IMR-90 (cell line): ENCODE measurements at regions not wholly inside any gene's neighbourhood (a gene's known extent, or its start where the extent isn't known, plus 50 kb on each side); places are given as distances from the start of the nearest gene placed in this dataset.

Experiments
- ATAC-seq: fragments of 200-7000 bp; cut with Tn5 transposase; 2 replicates; pipeline ENCODE4 v1.9.1; 2020; ENCODE audit warnings: low read depth, mild to moderate bottlenecking, moderate library complexity
- BruUV-seq: library from RNA; stranded (reverse); fragments of 400-500 nt; replicated peaks from 2 replicates; lab custom pipeline; 2021; lab: Mats Ljungman, UMichigan
- CTCF ChIA-PET: fragments of 300-600 bp; formaldehyde crosslinking; extraction: SDS; loops from one replicate; lab custom pipeline; 2021; ENCODE audit warnings: antibody characterized with exemption; lab: Yijun Ruan, JAX
- POLR2A ChIA-PET: fragments of 300-600 bp; sonication (Branson Sonifier 250); formaldehyde crosslinking; loops from one replicate; lab custom pipeline; 2022; ENCODE audit warnings: antibody characterized with exemption; ENCODE audit not compliant: unreplicated experiment; lab: Charles Lee
- DNase-seq: peaks from one replicate; pipeline ENCODE4 v3.0.0; 2013
- H2AFZ ChIP-seq: replicated peaks from 2 replicates; pipeline ENCODE3; 2013; ENCODE audit warnings: low read length, mild to moderate bottlenecking; ENCODE audit not compliant: poor library complexity
- H2AK5ac ChIP-seq: 2 replicates; pipeline ENCODE4 v1.6.1; 2013; ENCODE audit warnings: low read depth, low read length, inconsistent platforms
- H2AK9ac ChIP-seq: replicated peaks from 2 replicates; pipeline ENCODE3; 2013; ENCODE audit warnings: mild to moderate bottlenecking, low read depth, low read length, moderate library complexity; ENCODE audit not compliant: poor library complexity
- H2BK120ac ChIP-seq: 2 replicates; pipeline ENCODE4 v1.6.1; 2013; ENCODE audit warnings: low read depth, low read length, inconsistent platforms
- H2BK15ac ChIP-seq: 3 replicates; pipeline ENCODE4 v1.6.1; 2013; ENCODE audit warnings: low read depth, low read length, inconsistent platforms
- H2BK20ac ChIP-seq: 2 replicates; pipeline ENCODE4 v1.6.1; 2013; ENCODE audit warnings: low read depth, mild to moderate bottlenecking, inconsistent platforms, low read length, moderate library complexity
- H2BK5ac ChIP-seq: 2 replicates; pipeline ENCODE4 v1.6.1; 2013; ENCODE audit warnings: mild to moderate bottlenecking, low read depth, low read length, inconsistent platforms; ENCODE audit not compliant: poor library complexity, severe bottlenecking
- H3K14ac ChIP-seq: replicated peaks from 2 replicates; pipeline ENCODE4 v1.6.1; 2013; ENCODE audit warnings: low read depth, low read length, inconsistent platforms
- H3K18ac ChIP-seq: 2 replicates; pipeline ENCODE4 v1.6.1; 2013; ENCODE audit warnings: low read depth, low read length, control low read depth
- H3K23ac ChIP-seq: 2 replicates; pipeline ENCODE4 v1.6.1; 2013; ENCODE audit warnings: low read depth, low read length, inconsistent platforms
- H3K27ac ChIP-seq: 2 replicates; pipeline ENCODE4 v1.5.1; 2013; ENCODE audit warnings: mild to moderate bottlenecking, control low read depth, low read length; ENCODE audit not compliant: insufficient read depth
- H3K27me3 ChIP-seq: 2 replicates; pipeline ENCODE4 v1.6.1; 2013; ENCODE audit warnings: low read length; ENCODE audit not compliant: control insufficient read depth, insufficient read depth
- H3K36me3 ChIP-seq: 2 replicates; pipeline ENCODE4 v1.6.1; 2013; ENCODE audit warnings: low read length, mixed read lengths; ENCODE audit not compliant: control insufficient read depth, insufficient read depth
- H3K4ac ChIP-seq: 2 replicates; pipeline ENCODE4 v1.6.1; 2013; ENCODE audit warnings: low read depth, low read length, inconsistent platforms
- H3K4me1 ChIP-seq: 2 replicates; pipeline ENCODE4 v1.6.1; 2013; ENCODE audit warnings: low read length, mixed read lengths; ENCODE audit not compliant: control insufficient read depth, insufficient read depth
- H3K4me2 ChIP-seq: 2 replicates; pipeline ENCODE4 v1.6.1; 2013; ENCODE audit warnings: low read depth, mild to moderate bottlenecking, control low read depth, low read length, moderate library complexity
- H3K4me3 ChIP-seq: 2 replicates; pipeline ENCODE4 v1.5.1; 2013; ENCODE audit warnings: low read depth, mild to moderate bottlenecking, control low read depth, low read length, moderate library complexity; ENCODE audit not compliant: insufficient read depth
- H3K56ac ChIP-seq: 2 replicates; pipeline ENCODE4 v1.6.1; 2013; ENCODE audit warnings: low read length, inconsistent platforms; ENCODE audit not compliant: insufficient read depth; ENCODE audit errors: extremely low read depth
- H3K79me1 ChIP-seq, 2 experiments: 2 replicates each; pipeline ENCODE4 v1.6.1; 2013; ENCODE audit warnings: low read length in 2 of 2, inconsistent platforms in 1 of 2, low read depth in 1 of 2
- H3K9ac ChIP-seq: 2 replicates; pipeline ENCODE4 v1.6.1; 2013; ENCODE audit warnings: low read depth, low read length, control low read depth
- H3K9me1 ChIP-seq: 2 replicates; pipeline ENCODE4 v1.6.1; 2013; ENCODE audit warnings: low read length, inconsistent platforms; ENCODE audit not compliant: insufficient read depth
- H3K9me3 ChIP-seq: 2 replicates; pipeline ENCODE4 v1.6.1; 2013; ENCODE audit warnings: low read length; ENCODE audit not compliant: control insufficient read depth, insufficient read depth
- H4K20me1 ChIP-seq: 2 replicates; pipeline ENCODE4 v1.6.1; 2013; ENCODE audit warnings: low read length, inconsistent platforms; ENCODE audit not compliant: insufficient read depth
- H4K5ac ChIP-seq: 2 replicates; pipeline ENCODE4 v1.6.1; 2013; ENCODE audit warnings: mild to moderate bottlenecking, low read depth, low read length, control low read depth
- H4K8ac ChIP-seq, 2 experiments: 2 replicates each; pipeline ENCODE4 v1.6.1; 2013; ENCODE audit warnings: low read depth in 2 of 2, low read length in 2 of 2, control low read depth in 1 of 2, inconsistent platforms in 1 of 2
- H4K91ac ChIP-seq: 2 replicates; pipeline ENCODE4 v1.6.1; 2013; ENCODE audit warnings: low read depth, low read length, inconsistent platforms; ENCODE audit not compliant: insufficient read depth
- BHLHE40 ChIP-seq: fragments of 150-350 bp; IDR thresholded peaks from 2 replicates; pipeline ENCODE4 v1.6.1; 2016; ENCODE audit warnings: mild to moderate bottlenecking, low read depth, low read length
- CEBPB ChIP-seq: IDR thresholded peaks from 2 replicates; pipeline ENCODE4 v1.6.1; 2012; ENCODE audit warnings: low read depth, low read length, improper control_type of control experiment
- CHD1 ChIP-seq: IDR thresholded peaks from 2 replicates; pipeline ENCODE4 v1.6.1; 2012; ENCODE audit warnings: low read depth, low read length, improper control_type of control experiment
- CTCF ChIP-seq: conservative IDR thresholded peaks from 2 replicates; pipeline ENCODE4 v1.5.1; 2012; ENCODE audit warnings: mild to moderate bottlenecking, low read depth, low read length, improper control_type of control experiment
- ELK1 ChIP-seq: fragments of 150-350 bp; IDR thresholded peaks from 2 replicates; pipeline ENCODE4 v1.6.1; 2016; ENCODE audit warnings: low read depth, mild to moderate bottlenecking, low read length, moderate library complexity, borderline replicate concordance
- FOS ChIP-seq: fragments of 150-350 bp; IDR thresholded peaks from 2 replicates; pipeline ENCODE4 v1.6.1; 2016; ENCODE audit warnings: low read depth, low read length
- MAFK ChIP-seq: IDR thresholded peaks from 2 replicates; pipeline ENCODE4 v1.6.1; 2012; ENCODE audit warnings: low read depth, low read length, improper control_type of control experiment
- MAZ ChIP-seq: IDR thresholded peaks from 2 replicates; pipeline ENCODE4 v1.6.1; 2012; ENCODE audit warnings: low read depth, mild to moderate bottlenecking, low read length, improper control_type of control experiment, moderate library complexity, borderline replicate concordance
- MXI1 ChIP-seq: IDR thresholded peaks from 2 replicates; pipeline ENCODE4 v1.6.1; 2012; ENCODE audit warnings: low read depth, mild to moderate bottlenecking, low read length, moderate library complexity, borderline replicate concordance
- POLR2A ChIP-seq: IDR thresholded peaks from 2 replicates; pipeline ENCODE4 v1.6.1; 2012; ENCODE audit warnings: mild to moderate bottlenecking, low read depth, low read length
- RAD21 ChIP-seq: IDR thresholded peaks from 2 replicates; pipeline ENCODE4 v1.6.1; 2012; ENCODE audit warnings: low read length, improper control_type of control experiment
- RFX5 ChIP-seq: IDR thresholded peaks from 2 replicates; pipeline ENCODE4 v1.8.0; 2012; ENCODE audit warnings: low read depth, mild to moderate bottlenecking, low read length, moderate library complexity
- WGBS, 2 experiments: methylation state at CpG; one replicate each; pipeline versions ENCODE4 v1.1.5 to v1.1.7; 2013; ENCODE audit warnings: missing lambda C conversion rate in 2 of 2; ENCODE audit not compliant: insufficient read length in 1 of 2; ENCODE audit errors: extremely low coverage in 2 of 2; 5-methylcytosine and 5-hydroxymethylcytosine counted together
- dilution Hi-C: fragments of 300-500 bp; cut with HindIII; formaldehyde crosslinking; loops from one replicate; pipeline ENCODE4 v1.14.3; 2018; ENCODE audit warnings: low sequenced_read_pairs; ENCODE audit not compliant: unreplicated experiment
- in situ Hi-C: fragments of 300-500 bp; cut with MboI; formaldehyde crosslinking; loops from 3 replicates; pipeline ENCODE4 v1.14.3; 2019; ENCODE audit warnings: low sequenced_read_pairs, inconsistent platforms, mixed read lengths
- intact Hi-C: fragments of 100-400 bp; cut with micrococcal nuclease; formaldehyde crosslinking; loops from 2 replicates; pipeline ENCODE4 v1.10.0; 2022
- TF ChIP-seq, protein P1 (sequence below): fragments of 150-350 bp; IDR thresholded peaks from 2 replicates; pipeline ENCODE4 v1.6.1; 2017; ENCODE audit warnings: mild to moderate bottlenecking, antibody characterized with exemption, low read length, low read depth

GRCh38 chr12:127336416-127336815 is 930.6 kb upstream of the TMEM132C start:
- dilution Hi-C loops (no loop called here), intact Hi-C loops (no loop called here)
- H3K14ac ChIP-seq, result no peak overlapping the region

More at GRCh38 chr12:127336416-127336815, 930.6 kb upstream of the TMEM132C start:
- Histone ChIP-seq H3K9ac (no peak overlapping the region), H3K9me3 (peaks cover 4% of the 10 kb centered on the region), H3K56ac (no peak overlapping the region), H4K5ac (no peak overlapping the region), H3K18ac (no peak overlapping the region), H3K9me1 (no peaks in the 10 kb centered on the region), H3K27me3 (no peaks in the 10 kb centered on the region), H4K91ac (no peak overlapping the region), H3K27ac (no peak overlapping the region), H2BK20ac (no peak overlapping the region), H2AFZ (no peak overlapping the region), H3K4me2 (no peak overlapping the region), H3K4ac (no peak overlapping the region), H2BK5ac (no peak overlapping the region), H2BK120ac (no peak overlapping the region), H2AK9ac (no peak overlapping the region), H2BK15ac (no peak overlapping the region), H4K20me1 (no peaks in the 10 kb centered on the region), H3K36me3 (no peaks in the 10 kb centered on the region), H3K4me1 (no peaks in the 10 kb centered on the region), H3K4me3 (no peak overlapping the region), H3K23ac (no peak overlapping the region), H4K8ac (no peak overlapping the region), H3K79me1 (no peaks in the 10 kb centered on the region), H2AK5ac (no peak overlapping the region)
- POLR2A ChIA-PET, result no interaction called here
- TF ChIP-seq POLR2A (no peak), MAFK (no peak), FOS (no peak), ELK1 (no peak), RAD21 (no peak), CTCF (no peak), BHLHE40 (no peak), CEBPB (no peak), RFX5 (no peak), MAZ (no peak), MXI1 (no peak), CHD1 (no peak)
- TF ChIP-seq, protein P1, sequence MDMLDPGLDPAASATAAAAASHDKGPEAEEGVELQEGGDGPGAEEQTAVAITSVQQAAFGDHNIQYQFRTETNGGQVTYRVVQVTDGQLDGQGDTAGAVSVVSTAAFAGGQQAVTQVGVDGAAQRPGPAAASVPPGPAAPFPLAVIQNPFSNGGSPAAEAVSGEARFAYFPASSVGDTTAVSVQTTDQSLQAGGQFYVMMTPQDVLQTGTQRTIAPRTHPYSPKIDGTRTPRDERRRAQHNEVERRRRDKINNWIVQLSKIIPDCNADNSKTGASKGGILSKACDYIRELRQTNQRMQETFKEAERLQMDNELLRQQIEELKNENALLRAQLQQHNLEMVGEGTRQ, result no peak
- no CpG with 5 or more reads among the region's 1 CpG for WGBS, 2 experiments
- CTCF ChIA-PET, result no interaction called here
- in situ Hi-C loops, result no loop called here
- DNase-seq (no peak), ATAC-seq (no peak)
- no TSS peak for BruUV-seq
